ENCODE measurements at regions not wholly inside any gene's neighbourhood (a gene's known extent, or its start where the extent isn't known, plus 50 kb on each side); places are given as distances from the start of the nearest gene placed in this dataset.

GRCh38 chr10:8910314-8910713 lies 855.8 kb downstream of the GATA3 start:
- no peak for TF ChIP-seq USF1 (IDR thresholded peaks at IDR 0.05)
- TF ChIP-seq RAD21 (IDR thresholded peaks at IDR 0.05; ENCODE audit: low read depth): no peak
- no peak for TF ChIP-seq TEAD4 (IDR thresholded peaks at IDR 0.05)
- TF ChIP-seq YY1 (IDR thresholded peaks at IDR 0.05; ENCODE audit: low read depth): no peak
- no peak for TF ChIP-seq MAX (IDR thresholded peaks at IDR 0.05)
